Caco-2 (cell line): ENCODE measurements at regions not wholly inside any gene's neighbourhood (a gene's known extent, or its start where the extent isn't known, plus 50 kb on each side); places are given as distances from the start of the nearest gene placed in this dataset.

ENCODE experiments used
- BruUV-seq: library from RNA; stranded (reverse); fragments of 400-500 nt; replicated peaks from 2 replicates; lab custom pipeline; 2021; lab: Mats Ljungman, UMichigan
- CTCF ChIA-PET: fragments of 300-600 bp; sonication (Branson Sonifier 250); formaldehyde crosslinking; loops from one replicate; lab custom pipeline; 2022; ENCODE audit warnings: antibody characterized with exemption; lab: Charles Lee
- POLR2A ChIA-PET: fragments of 300-600 bp; sonication (Branson Sonifier 250); formaldehyde crosslinking; loops from one replicate; lab custom pipeline; 2022; ENCODE audit warnings: antibody characterized with exemption; lab: Charles Lee
- DNase-seq, 2 experiments: peaks; one replicate each; pipeline versions ENCODE4 v3.0.0 to v3.0.0-alpha.2; 2020 to 2022
- H3K27me3 ChIP-seq: replicated peaks from 2 replicates; pipeline ENCODE4 v1.6.0; 2011; ENCODE audit warnings: low read length; ENCODE audit not compliant: control insufficient read depth, insufficient read depth
- H3K36me3 ChIP-seq: 2 replicates; pipeline ENCODE4 v1.5.1; 2011; ENCODE audit warnings: low read length; ENCODE audit not compliant: control insufficient read depth, insufficient read depth
- H3K4me1 ChIP-seq: fragments of 250-450 bp; sonication (Bioruptor Pico); 2 replicates; pipeline ENCODE4 v1.5.1; 2020; ENCODE audit warnings: mild to moderate bottlenecking
- H3K4me3 ChIP-seq: 2 replicates; pipeline ENCODE4 v1.5.1; 2011; ENCODE audit warnings: low read depth, mild to moderate bottlenecking, control low read depth, low read length
- H3K9me3 ChIP-seq: fragments of 250-450 bp; sonication (Bioruptor Pico); 2 replicates; pipeline ENCODE4 v1.5.1; 2020; ENCODE audit warnings: mild to moderate bottlenecking, moderate library complexity
- H3K27ac Mint-ChIP-seq: one replicate; pipeline ENCODE4 v1.8.0; 2022; ENCODE audit warnings: mixed read lengths; ENCODE audit not compliant: unreplicated experiment
- H3K27me3 Mint-ChIP-seq: one replicate; pipeline ENCODE4 v1.8.0; 2022; ENCODE audit warnings: mixed read lengths; ENCODE audit not compliant: insufficient read depth, unreplicated experiment
- H3K36me3 Mint-ChIP-seq: one replicate; pipeline ENCODE4 v1.8.0; 2022; ENCODE audit warnings: mild to moderate bottlenecking, mixed read lengths; ENCODE audit not compliant: insufficient read depth, unreplicated experiment
- H3K4me1 Mint-ChIP-seq: one replicate; pipeline ENCODE4 v1.8.0; 2022; ENCODE audit warnings: low read depth, mixed read lengths; ENCODE audit not compliant: unreplicated experiment
- H3K4me3 Mint-ChIP-seq: one replicate; pipeline ENCODE4 v1.8.0; 2022; ENCODE audit warnings: mild to moderate bottlenecking, moderate library complexity, mixed read lengths; ENCODE audit not compliant: unreplicated experiment
- H3K9me3 Mint-ChIP-seq: one replicate; pipeline ENCODE4 v1.8.0; 2022; ENCODE audit warnings: mixed read lengths; ENCODE audit not compliant: unreplicated experiment
- CTCF ChIP-seq, 2 experiments: fragments of 200-600 bp in 1 of 2; IDR thresholded peaks; 1 replicate in 1 of 2; 2 replicates in 1 of 2; pipeline versions ENCODE4 v1.5.1 to v1.8.0; 2011 to 2022; ENCODE audit warnings: antibody characterized with exemption in 1 of 2, control low read depth in 1 of 2, inconsistent platforms in 1 of 2, low read depth in 1 of 2, low read length in 1 of 2, mild to moderate bottlenecking in 1 of 2, moderate library complexity in 1 of 2; ENCODE audit not compliant: insufficient read depth in 1 of 2, severe bottlenecking in 1 of 2, unreplicated experiment in 1 of 2
- intact Hi-C: fragments of 100-400 bp; cut with micrococcal nuclease; formaldehyde crosslinking; loops from one replicate; pipeline ENCODE4 v1.10.0; 2022; ENCODE audit not compliant: unreplicated experiment

- peaks cover 6% of the 10 kb centered on the region; the same call in 1 of the 2 replicates for H3K9me3 ChIP-seq
- H3K4me1 ChIP-seq, result no peaks in the 10 kb centered on the region
- intact Hi-C loops, result no loop called here
- H3K36me3 ChIP-seq, result no peaks in the 10 kb centered on the region
- no TSS peak for BruUV-seq
- no peak for TF ChIP-seq CTCF (IDR thresholded peaks at IDR 0.05; ENCODE audit: insufficient read depth in 1 of 2, low read depth in 1 of 2, low read length in 1 of 2, severe bottlenecking in 1 of 2, unreplicated experiment in 1 of 2)
- peaks cover 8% of the 10 kb centered on the region for H3K4me1 Mint-ChIP-seq
- CTCF ChIA-PET, result no interaction called here
- H3K4me3 ChIP-seq, result no peak overlapping the region
- no peaks in the 10 kb centered on the region for H3K27me3 ChIP-seq
- H3K27me3 Mint-ChIP-seq, result peaks cover 6% of the 10 kb centered on the region
- no peaks in the 10 kb centered on the region for H3K36me3 Mint-ChIP-seq
- no peak overlapping the region for H3K27ac Mint-ChIP-seq
- peaks cover 28% of the 10 kb centered on the region for H3K9me3 Mint-ChIP-seq
- POLR2A ChIA-PET, result no interaction called here
- no peak for DNase-seq
- H3K4me3 Mint-ChIP-seq, result no peak overlapping the region
Measured at GRCh38 chr12:46109343-46110222, 119.2 kb upstream of the SCAF11 start.

- H3K4me3 Mint-ChIP-seq, result no peak overlapping the region
- no peaks in the 10 kb centered on the region for H3K36me3 ChIP-seq
- no peaks in the 10 kb centered on the region for H3K27me3 ChIP-seq
- no peaks in the 10 kb centered on the region for H3K36me3 Mint-ChIP-seq
- no peaks in the 10 kb centered on the region for H3K4me1 ChIP-seq
- ChIA-PET POLR2A (no interaction called here), CTCF (no interaction called here)
- no peak overlapping the region for H3K27ac Mint-ChIP-seq
- peaks cover 6% of the 10 kb centered on the region; the same call in 1 of the 2 replicates for H3K9me3 ChIP-seq
- intact Hi-C loops, result no loop called here
- peaks cover 21% of the 10 kb centered on the region for H3K9me3 Mint-ChIP-seq
- no peak for TF ChIP-seq CTCF (IDR thresholded peaks at IDR 0.05; ENCODE audit: insufficient read depth in 1 of 2, low read depth in 1 of 2, low read length in 1 of 2, severe bottlenecking in 1 of 2, unreplicated experiment in 1 of 2)
- no peaks in the 10 kb centered on the region for H3K27me3 Mint-ChIP-seq
- peaks cover 8% of the 10 kb centered on the region for H3K4me1 Mint-ChIP-seq
- BruUV-seq, result no TSS peak
- no peak for DNase-seq
- no peak overlapping the region for H3K4me3 ChIP-seq
Measured at GRCh38 chr12:46108721-46109120, 118.3 kb upstream of the SCAF11 start.

- intact Hi-C loops, result no loop called here
- H3K9me3 Mint-ChIP-seq, result peaks cover 13% of the 10 kb centered on the region
- no TSS peak for BruUV-seq
- peaks cover 8% of the 10 kb centered on the region for H3K4me1 Mint-ChIP-seq
- H3K36me3 ChIP-seq, result no peaks in the 10 kb centered on the region
- no peak overlapping the region for H3K4me3 Mint-ChIP-seq
- H3K9me3 ChIP-seq, result peaks cover 6% of the 10 kb centered on the region; the same call in 1 of the 2 replicates
- no peak for DNase-seq
- H3K27ac Mint-ChIP-seq, result no peak overlapping the region
- no peak for TF ChIP-seq CTCF (IDR thresholded peaks at IDR 0.05; ENCODE audit: insufficient read depth in 1 of 2, low read depth in 1 of 2, low read length in 1 of 2, severe bottlenecking in 1 of 2, unreplicated experiment in 1 of 2)
- H3K4me1 ChIP-seq, result no peaks in the 10 kb centered on the region
- H3K27me3 Mint-ChIP-seq, result no peaks in the 10 kb centered on the region
- H3K36me3 Mint-ChIP-seq, result no peaks in the 10 kb centered on the region
- H3K4me3 ChIP-seq, result no peak overlapping the region
- H3K27me3 ChIP-seq, result no peaks in the 10 kb centered on the region
- CTCF ChIA-PET, result no interaction called here
- POLR2A ChIA-PET, result no interaction called here
Measured at GRCh38 chr12:46107591-46107990, 117.2 kb upstream of the SCAF11 start.
